Keratinocyte (primary cell): ENCODE measurements at regions not wholly inside any gene's neighbourhood (a gene's known extent, or its start where the extent isn't known, plus 50 kb on each side); places are given as distances from the start of the nearest gene placed in this dataset.

Source experiments
- DNase-seq: peaks from one replicate; pipeline ENCODE4 v3.0.0-alpha.2; 2011; ENCODE audit warnings: low read depth, missing footprints, low spot score
- FAIRE-seq: peaks from 2 replicates; lab custom pipeline; 2011; peaks lifted over from hg19 to GRCh38; lab: Jason Lieb, UNC
- H2AFZ ChIP-seq: 2 replicates; pipeline ENCODE4 v1.6.0; 2012; ENCODE audit warnings: low read length, control low read depth, inconsistent platforms; ENCODE audit not compliant: control insufficient read depth
- H3K27ac ChIP-seq: 2 replicates; pipeline ENCODE4 v1.5.1; 2011; ENCODE audit warnings: low read length; ENCODE audit not compliant: control insufficient read depth, insufficient read depth
- H3K27me3 ChIP-seq: 3 replicates; pipeline ENCODE4 v1.6.0; 2011; ENCODE audit warnings: low read length; ENCODE audit not compliant: control insufficient read depth, insufficient read depth; ENCODE audit errors: extremely low read depth
- H3K36me3 ChIP-seq, 2 experiments: 2 replicates in 1 of 2; 3 replicates in 1 of 2; pipeline ENCODE4 v1.5.1; 2011; ENCODE audit warnings: low read length in 2 of 2, mild to moderate bottlenecking in 1 of 2; ENCODE audit not compliant: control insufficient read depth in 2 of 2, insufficient read depth in 2 of 2; ENCODE audit errors: extremely low read depth in 1 of 2
- H3K4me1 ChIP-seq: 3 replicates; pipeline ENCODE4 v1.5.1; 2011; ENCODE audit warnings: low read length; ENCODE audit not compliant: control insufficient read depth, insufficient read depth; ENCODE audit errors: extremely low read depth
- H3K4me2 ChIP-seq: 3 replicates; pipeline ENCODE4 v1.6.0; 2011; ENCODE audit warnings: low read depth, low read length; ENCODE audit not compliant: control insufficient read depth, insufficient read depth; ENCODE audit errors: extremely low read depth
- H3K4me3 ChIP-seq, 3 experiments: fragments of 200-600 bp in 1 of 3; sonication (generic) in 1 of 3; 2 replicates in 2 of 3; 3 replicates in 1 of 3; pipeline ENCODE4 v1.5.1; 2011 to 2016; ENCODE audit warnings: low read length in 3 of 3, mild to moderate bottlenecking in 3 of 3, control low read depth in 2 of 3, inconsistent platforms in 1 of 3, low read depth in 1 of 3, mixed read lengths in 1 of 3, mixed run types in 1 of 3, moderate library complexity in 1 of 3; ENCODE audit not compliant: control insufficient read depth in 2 of 3, insufficient read depth in 2 of 3; ENCODE audit errors: extremely low read depth in 1 of 3
- H3K79me2 ChIP-seq: 2 replicates; pipeline ENCODE4 v1.6.0; 2012; ENCODE audit warnings: low read length; ENCODE audit not compliant: control insufficient read depth, insufficient read depth
- H3K9ac ChIP-seq: 3 replicates; pipeline ENCODE4 v1.6.0; 2011; ENCODE audit warnings: low read length; ENCODE audit not compliant: control insufficient read depth, insufficient read depth; ENCODE audit errors: extremely low read depth
- H3K9me1 ChIP-seq: 3 replicates; pipeline ENCODE4 v1.6.0; 2011; ENCODE audit warnings: low read length; ENCODE audit not compliant: control insufficient read depth, insufficient read depth; ENCODE audit errors: extremely low read depth
- H3K9me3 ChIP-seq: 2 replicates; pipeline ENCODE4 v1.5.1; 2012; ENCODE audit warnings: low read depth, low read length; ENCODE audit not compliant: control insufficient read depth
- H4K20me1 ChIP-seq: 3 replicates; pipeline ENCODE4 v1.6.0; 2011; ENCODE audit warnings: low read length; ENCODE audit not compliant: control insufficient read depth, insufficient read depth; ENCODE audit errors: extremely low read depth
- EZH2 ChIP-seq: IDR thresholded peaks from one replicate; pipeline ENCODE4 v1.6.1; 2012; ENCODE audit warnings: inconsistent platforms, mild to moderate bottlenecking, low read length, moderate library complexity
- dilution Hi-C: fragments of 300-500 bp; cut with MboI; formaldehyde crosslinking; loops from one replicate; pipeline ENCODE4 v1.7.0; 2020; ENCODE audit warnings: low sequenced_read_pairs; ENCODE audit not compliant: extremely low pct_ligation_motif_present
- TF ChIP-seq, protein P1 (sequence below), 3 experiments: IDR thresholded peaks in 1 of 3; conservative IDR thresholded peaks in 1 of 3; optimal IDR thresholded peaks in 1 of 3; 2 replicates in 2 of 3; 3 replicates in 1 of 3; pipeline versions ENCODE3 to v1.5.1; 2011; ENCODE audit warnings: low read length in 3 of 3, mild to moderate bottlenecking in 3 of 3, moderate library complexity in 2 of 3, control low read depth in 1 of 3, inconsistent platforms in 1 of 3; ENCODE audit not compliant: insufficient read depth in 2 of 3; ENCODE audit errors: extremely low read depth in 1 of 3

DNA sequence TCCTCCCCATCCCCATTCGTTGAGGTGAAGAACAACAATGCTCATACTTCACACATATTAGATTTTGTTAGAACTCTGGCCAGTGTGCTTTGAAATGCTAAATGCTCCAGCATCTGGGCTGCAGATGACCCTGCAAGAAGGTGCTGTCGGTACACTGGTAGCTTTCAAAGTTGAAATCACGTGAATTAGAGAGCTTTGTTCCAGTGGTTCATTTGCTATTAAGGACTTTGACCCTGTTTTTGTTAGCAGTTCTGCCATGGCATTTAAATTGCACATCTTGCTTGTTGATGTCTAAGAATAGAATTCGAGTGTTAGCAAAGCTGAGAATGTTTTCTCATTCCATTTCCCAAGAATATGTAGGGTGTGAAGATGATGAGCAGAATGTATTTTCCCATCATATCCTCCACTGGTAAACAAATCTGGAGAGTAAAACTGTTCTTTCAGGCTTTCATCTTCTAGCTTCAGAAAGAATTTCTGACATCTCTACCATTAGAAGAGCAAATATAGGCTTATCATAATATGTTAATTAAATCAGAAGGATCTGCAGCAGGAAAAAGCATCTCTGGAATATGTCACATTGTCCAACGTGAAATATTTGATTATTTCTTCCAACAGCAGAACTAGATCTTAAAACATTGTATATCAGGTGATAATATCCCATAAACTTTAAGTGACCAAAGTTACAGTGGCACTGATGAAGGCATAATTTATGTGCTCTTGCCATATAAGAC lies 98.8 kb upstream of the PDE3A start:
- Histone ChIP-seq H3K9ac (no peak overlapping the region), H3K9me1 (no peaks in the 10 kb centered on the region), H3K79me2 (no peaks in the 10 kb centered on the region), H4K20me1 (no peaks in the 10 kb centered on the region), H3K4me3 (no peak overlapping the region), H3K36me3 (no peaks in the 10 kb centered on the region), H3K4me2 (no peak overlapping the region), H2AFZ (no peak overlapping the region), H3K27me3 (no peaks in the 10 kb centered on the region), H3K9me3 (no peaks in the 10 kb centered on the region), H3K4me1 (no peaks in the 10 kb centered on the region), H3K27ac (no peak overlapping the region)
- no peak for FAIRE-seq
- dilution Hi-C loops: no loop called here
- TF ChIP-seq, protein P1, sequence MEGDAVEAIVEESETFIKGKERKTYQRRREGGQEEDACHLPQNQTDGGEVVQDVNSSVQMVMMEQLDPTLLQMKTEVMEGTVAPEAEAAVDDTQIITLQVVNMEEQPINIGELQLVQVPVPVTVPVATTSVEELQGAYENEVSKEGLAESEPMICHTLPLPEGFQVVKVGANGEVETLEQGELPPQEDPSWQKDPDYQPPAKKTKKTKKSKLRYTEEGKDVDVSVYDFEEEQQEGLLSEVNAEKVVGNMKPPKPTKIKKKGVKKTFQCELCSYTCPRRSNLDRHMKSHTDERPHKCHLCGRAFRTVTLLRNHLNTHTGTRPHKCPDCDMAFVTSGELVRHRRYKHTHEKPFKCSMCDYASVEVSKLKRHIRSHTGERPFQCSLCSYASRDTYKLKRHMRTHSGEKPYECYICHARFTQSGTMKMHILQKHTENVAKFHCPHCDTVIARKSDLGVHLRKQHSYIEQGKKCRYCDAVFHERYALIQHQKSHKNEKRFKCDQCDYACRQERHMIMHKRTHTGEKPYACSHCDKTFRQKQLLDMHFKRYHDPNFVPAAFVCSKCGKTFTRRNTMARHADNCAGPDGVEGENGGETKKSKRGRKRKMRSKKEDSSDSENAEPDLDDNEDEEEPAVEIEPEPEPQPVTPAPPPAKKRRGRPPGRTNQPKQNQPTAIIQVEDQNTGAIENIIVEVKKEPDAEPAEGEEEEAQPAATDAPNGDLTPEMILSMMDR (optimal IDR thresholded peaks at IDR 0.05 in 1 of 3, IDR thresholded peaks at IDR 0.05 in 1 of 3, conservative IDR thresholded peaks at IDR 0.05 in 1 of 3; ENCODE audit: extremely low read depth in 1 of 3, insufficient read depth in 2 of 3, low read length in 3 of 3): no peak
- no peak for DNase-seq

DNA sequence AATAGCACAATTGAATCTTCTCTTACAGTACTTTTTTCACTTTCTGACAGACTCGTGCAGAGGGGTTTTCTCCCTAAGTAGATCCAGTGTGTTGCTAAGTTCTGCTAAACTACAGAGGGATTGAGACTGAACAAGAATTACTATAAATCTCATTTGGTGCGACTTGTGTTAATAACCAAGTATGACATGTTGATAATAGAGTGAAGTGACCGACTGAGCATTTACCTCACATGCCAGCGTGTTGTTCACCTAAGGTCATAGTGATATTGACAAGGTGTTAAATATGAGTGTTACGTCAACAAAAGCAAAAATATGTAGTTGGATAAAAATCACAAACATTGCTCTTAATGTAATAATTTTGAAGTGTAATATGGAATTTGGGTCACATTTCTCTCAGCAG lies 97.8 kb upstream of the PDE3A start:
- Histone ChIP-seq H3K9ac (no peak overlapping the region), H3K79me2 (no peaks in the 10 kb centered on the region), H4K20me1 (no peaks in the 10 kb centered on the region), H3K4me1 (no peaks in the 10 kb centered on the region), H3K4me3 (no peak overlapping the region), H2AFZ (no peak overlapping the region), H3K36me3 (no peaks in the 10 kb centered on the region), H3K27me3 (no peaks in the 10 kb centered on the region), H3K4me2 (no peak overlapping the region), H3K9me3 (no peaks in the 10 kb centered on the region), H3K27ac (no peak overlapping the region), H3K9me1 (no peaks in the 10 kb centered on the region)
- TF ChIP-seq EZH2: no peak
- TF ChIP-seq, protein P1 (optimal IDR thresholded peaks at IDR 0.05 in 1 of 3, IDR thresholded peaks at IDR 0.05 in 1 of 3, conservative IDR thresholded peaks at IDR 0.05 in 1 of 3; ENCODE audit: extremely low read depth in 1 of 3, insufficient read depth in 2 of 3, low read length in 3 of 3): no peak
- FAIRE-seq (no peak), DNase-seq (no peak)
- dilution Hi-C loops: no loop called here
